IMR-90 (cell line): ENCODE measurements at regions not wholly inside any gene's neighbourhood (a gene's known extent, or its start where the extent isn't known, plus 50 kb on each side); places are given as distances from the start of the nearest gene placed in this dataset.

Experiments used
- ATAC-seq: fragments of 200-7000 bp; cut with Tn5 transposase; 2 replicates; pipeline ENCODE4 v1.9.1; 2020; ENCODE audit warnings: low read depth, mild to moderate bottlenecking, moderate library complexity
- BruUV-seq: library from RNA; stranded (reverse); fragments of 400-500 nt; replicated peaks from 2 replicates; lab custom pipeline; 2021; lab: Mats Ljungman, UMichigan
- CTCF ChIA-PET: fragments of 300-600 bp; formaldehyde crosslinking; extraction: SDS; loops from one replicate; lab custom pipeline; 2021; ENCODE audit warnings: antibody characterized with exemption; lab: Yijun Ruan, JAX
- POLR2A ChIA-PET: fragments of 300-600 bp; sonication (Branson Sonifier 250); formaldehyde crosslinking; loops from one replicate; lab custom pipeline; 2022; ENCODE audit warnings: antibody characterized with exemption; ENCODE audit not compliant: unreplicated experiment; lab: Charles Lee
- DNase-seq: peaks from one replicate; pipeline ENCODE4 v3.0.0; 2013
- H2AFZ ChIP-seq: replicated peaks from 2 replicates; pipeline ENCODE3; 2013; ENCODE audit warnings: low read length, mild to moderate bottlenecking; ENCODE audit not compliant: poor library complexity
- H2AK5ac ChIP-seq: 2 replicates; pipeline ENCODE4 v1.6.1; 2013; ENCODE audit warnings: low read depth, low read length, inconsistent platforms
- H2AK9ac ChIP-seq: replicated peaks from 2 replicates; pipeline ENCODE3; 2013; ENCODE audit warnings: mild to moderate bottlenecking, low read depth, low read length, moderate library complexity; ENCODE audit not compliant: poor library complexity
- H2BK120ac ChIP-seq: 2 replicates; pipeline ENCODE4 v1.6.1; 2013; ENCODE audit warnings: low read depth, low read length, inconsistent platforms
- H2BK15ac ChIP-seq: 3 replicates; pipeline ENCODE4 v1.6.1; 2013; ENCODE audit warnings: low read depth, low read length, inconsistent platforms
- H2BK20ac ChIP-seq: 2 replicates; pipeline ENCODE4 v1.6.1; 2013; ENCODE audit warnings: low read depth, mild to moderate bottlenecking, inconsistent platforms, low read length, moderate library complexity
- H2BK5ac ChIP-seq: 2 replicates; pipeline ENCODE4 v1.6.1; 2013; ENCODE audit warnings: mild to moderate bottlenecking, low read depth, low read length, inconsistent platforms; ENCODE audit not compliant: poor library complexity, severe bottlenecking
- H3K14ac ChIP-seq: replicated peaks from 2 replicates; pipeline ENCODE4 v1.6.1; 2013; ENCODE audit warnings: low read depth, low read length, inconsistent platforms
- H3K18ac ChIP-seq: 2 replicates; pipeline ENCODE4 v1.6.1; 2013; ENCODE audit warnings: low read depth, low read length, control low read depth
- H3K23ac ChIP-seq: 2 replicates; pipeline ENCODE4 v1.6.1; 2013; ENCODE audit warnings: low read depth, low read length, inconsistent platforms
- H3K27ac ChIP-seq: 2 replicates; pipeline ENCODE4 v1.5.1; 2013; ENCODE audit warnings: mild to moderate bottlenecking, control low read depth, low read length; ENCODE audit not compliant: insufficient read depth
- H3K27me3 ChIP-seq: 2 replicates; pipeline ENCODE4 v1.6.1; 2013; ENCODE audit warnings: low read length; ENCODE audit not compliant: control insufficient read depth, insufficient read depth
- H3K36me3 ChIP-seq: 2 replicates; pipeline ENCODE4 v1.6.1; 2013; ENCODE audit warnings: low read length, mixed read lengths; ENCODE audit not compliant: control insufficient read depth, insufficient read depth
- H3K4ac ChIP-seq: 2 replicates; pipeline ENCODE4 v1.6.1; 2013; ENCODE audit warnings: low read depth, low read length, inconsistent platforms
- H3K4me1 ChIP-seq: 2 replicates; pipeline ENCODE4 v1.6.1; 2013; ENCODE audit warnings: low read length, mixed read lengths; ENCODE audit not compliant: control insufficient read depth, insufficient read depth
- H3K4me2 ChIP-seq: 2 replicates; pipeline ENCODE4 v1.6.1; 2013; ENCODE audit warnings: low read depth, mild to moderate bottlenecking, control low read depth, low read length, moderate library complexity
- H3K4me3 ChIP-seq: 2 replicates; pipeline ENCODE4 v1.5.1; 2013; ENCODE audit warnings: low read depth, mild to moderate bottlenecking, control low read depth, low read length, moderate library complexity; ENCODE audit not compliant: insufficient read depth
- H3K56ac ChIP-seq: 2 replicates; pipeline ENCODE4 v1.6.1; 2013; ENCODE audit warnings: low read length, inconsistent platforms; ENCODE audit not compliant: insufficient read depth; ENCODE audit errors: extremely low read depth
- H3K79me1 ChIP-seq, 2 experiments: 2 replicates each; pipeline ENCODE4 v1.6.1; 2013; ENCODE audit warnings: low read length in 2 of 2, inconsistent platforms in 1 of 2, low read depth in 1 of 2
- H3K9ac ChIP-seq: 2 replicates; pipeline ENCODE4 v1.6.1; 2013; ENCODE audit warnings: low read depth, low read length, control low read depth
- H3K9me1 ChIP-seq: 2 replicates; pipeline ENCODE4 v1.6.1; 2013; ENCODE audit warnings: low read length, inconsistent platforms; ENCODE audit not compliant: insufficient read depth
- H3K9me3 ChIP-seq: 2 replicates; pipeline ENCODE4 v1.6.1; 2013; ENCODE audit warnings: low read length; ENCODE audit not compliant: control insufficient read depth, insufficient read depth
- H4K20me1 ChIP-seq: 2 replicates; pipeline ENCODE4 v1.6.1; 2013; ENCODE audit warnings: low read length, inconsistent platforms; ENCODE audit not compliant: insufficient read depth
- H4K5ac ChIP-seq: 2 replicates; pipeline ENCODE4 v1.6.1; 2013; ENCODE audit warnings: mild to moderate bottlenecking, low read depth, low read length, control low read depth
- H4K8ac ChIP-seq, 2 experiments: 2 replicates each; pipeline ENCODE4 v1.6.1; 2013; ENCODE audit warnings: low read depth in 2 of 2, low read length in 2 of 2, control low read depth in 1 of 2, inconsistent platforms in 1 of 2
- H4K91ac ChIP-seq: 2 replicates; pipeline ENCODE4 v1.6.1; 2013; ENCODE audit warnings: low read depth, low read length, inconsistent platforms; ENCODE audit not compliant: insufficient read depth
- BHLHE40 ChIP-seq: fragments of 150-350 bp; IDR thresholded peaks from 2 replicates; pipeline ENCODE4 v1.6.1; 2016; ENCODE audit warnings: mild to moderate bottlenecking, low read depth, low read length
- CEBPB ChIP-seq: IDR thresholded peaks from 2 replicates; pipeline ENCODE4 v1.6.1; 2012; ENCODE audit warnings: low read depth, low read length, improper control_type of control experiment
- CHD1 ChIP-seq: IDR thresholded peaks from 2 replicates; pipeline ENCODE4 v1.6.1; 2012; ENCODE audit warnings: low read depth, low read length, improper control_type of control experiment
- FOS ChIP-seq: fragments of 150-350 bp; IDR thresholded peaks from 2 replicates; pipeline ENCODE4 v1.6.1; 2016; ENCODE audit warnings: low read depth, low read length
- MAFK ChIP-seq: IDR thresholded peaks from 2 replicates; pipeline ENCODE4 v1.6.1; 2012; ENCODE audit warnings: low read depth, low read length, improper control_type of control experiment
- MAZ ChIP-seq: IDR thresholded peaks from 2 replicates; pipeline ENCODE4 v1.6.1; 2012; ENCODE audit warnings: low read depth, mild to moderate bottlenecking, low read length, improper control_type of control experiment, moderate library complexity, borderline replicate concordance
- MXI1 ChIP-seq: IDR thresholded peaks from 2 replicates; pipeline ENCODE4 v1.6.1; 2012; ENCODE audit warnings: low read depth, mild to moderate bottlenecking, low read length, moderate library complexity, borderline replicate concordance
- POLR2A ChIP-seq: IDR thresholded peaks from 2 replicates; pipeline ENCODE4 v1.6.1; 2012; ENCODE audit warnings: mild to moderate bottlenecking, low read depth, low read length
- RAD21 ChIP-seq: IDR thresholded peaks from 2 replicates; pipeline ENCODE4 v1.6.1; 2012; ENCODE audit warnings: low read length, improper control_type of control experiment
- RFX5 ChIP-seq: IDR thresholded peaks from 2 replicates; pipeline ENCODE4 v1.8.0; 2012; ENCODE audit warnings: low read depth, mild to moderate bottlenecking, low read length, moderate library complexity
- SMC3 ChIP-seq: fragments of 150-350 bp; IDR thresholded peaks from 2 replicates; pipeline ENCODE4 v1.6.1; 2016; ENCODE audit warnings: low read depth, mild to moderate bottlenecking, antibody characterized with exemption, low read length, moderate library complexity
- WGBS, 2 experiments: methylation state at CpG; one replicate each; pipeline versions ENCODE4 v1.1.5 to v1.1.7; 2013; ENCODE audit warnings: missing lambda C conversion rate in 2 of 2; ENCODE audit not compliant: insufficient read length in 1 of 2; ENCODE audit errors: extremely low coverage in 2 of 2; 5-methylcytosine and 5-hydroxymethylcytosine counted together
- dilution Hi-C: fragments of 300-500 bp; cut with HindIII; formaldehyde crosslinking; loops from one replicate; pipeline ENCODE4 v1.14.3; 2018; ENCODE audit warnings: low sequenced_read_pairs; ENCODE audit not compliant: unreplicated experiment
- in situ Hi-C: fragments of 300-500 bp; cut with MboI; formaldehyde crosslinking; loops from 3 replicates; pipeline ENCODE4 v1.14.3; 2019; ENCODE audit warnings: low sequenced_read_pairs, inconsistent platforms, mixed read lengths
- intact Hi-C: fragments of 100-400 bp; cut with micrococcal nuclease; formaldehyde crosslinking; loops from 2 replicates; pipeline ENCODE4 v1.10.0; 2022
- TF ChIP-seq, protein P1 (sequence below): fragments of 150-350 bp; IDR thresholded peaks from 2 replicates; pipeline ENCODE4 v1.6.1; 2016; ENCODE audit warnings: low read depth, mild to moderate bottlenecking, low read length, moderate library complexity, borderline replicate concordance
- TF ChIP-seq, protein P2 (sequence below): conservative IDR thresholded peaks from 2 replicates; pipeline ENCODE4 v1.5.1; 2012; ENCODE audit warnings: mild to moderate bottlenecking, low read depth, low read length, improper control_type of control experiment

DNA sequence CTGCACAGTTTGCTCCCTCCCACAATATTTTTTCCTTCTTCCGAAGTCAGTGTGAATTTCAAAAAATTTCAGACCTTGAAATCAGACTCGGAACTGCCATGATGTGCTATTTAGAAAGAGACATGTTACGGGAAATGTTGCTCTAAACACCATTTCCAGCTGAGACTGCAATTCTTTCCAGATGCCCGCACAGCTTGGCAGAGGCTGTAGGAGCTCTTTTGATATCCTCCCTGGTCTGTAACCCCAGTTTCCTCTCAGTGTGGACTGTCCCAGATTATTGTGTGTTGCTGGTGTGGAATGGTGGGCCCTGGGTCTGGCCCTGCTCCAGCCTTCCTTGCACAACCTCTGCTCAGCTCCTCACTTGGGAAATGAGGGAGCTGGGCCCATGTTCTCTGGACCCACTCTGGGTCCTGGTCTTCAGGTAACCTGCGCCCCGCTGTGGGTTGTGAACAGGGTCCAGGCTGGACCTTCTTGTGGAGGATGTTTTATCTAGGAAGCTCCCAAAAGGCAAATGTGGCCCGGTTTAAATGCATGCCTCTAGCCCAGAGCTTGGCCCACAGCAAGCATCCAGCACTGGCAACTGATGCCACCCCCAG lies 172.8 kb upstream of the CXCL12 start:
- no peak overlapping the region for H2AK5ac ChIP-seq
- no peak overlapping the region for H3K9ac ChIP-seq
- no peak overlapping the region for H3K4me3 ChIP-seq
- ATAC-seq (no peak), DNase-seq (no peak)
- no peaks in the 10 kb centered on the region for H3K9me1 ChIP-seq
- H3K4ac ChIP-seq, result no peak overlapping the region
- no peaks in the 10 kb centered on the region for H3K36me3 ChIP-seq
- no peak overlapping the region for H4K91ac ChIP-seq
- no peak overlapping the region for H2AK9ac ChIP-seq
- H2BK5ac ChIP-seq, result no peak overlapping the region
- no peak overlapping the region for H2AFZ ChIP-seq
- intact Hi-C loops, result no loop called here
- no peak overlapping the region for H3K18ac ChIP-seq
- no peak overlapping the region for H4K5ac ChIP-seq
- no peak overlapping the region for H4K8ac ChIP-seq
- no peaks in the 10 kb centered on the region for H4K20me1 ChIP-seq
- ChIA-PET POLR2A (no interaction called here), CTCF (no interaction called here)
- no peak overlapping the region for H3K4me2 ChIP-seq
- H3K79me1 ChIP-seq, result no peaks in the 10 kb centered on the region
- H2BK20ac ChIP-seq, result no peak overlapping the region
- H3K14ac ChIP-seq, result no peak overlapping the region
- H3K23ac ChIP-seq, result no peak overlapping the region
- no peak overlapping the region for H2BK120ac ChIP-seq
- dilution Hi-C loops, result no loop called here
- no peaks in the 10 kb centered on the region for H3K4me1 ChIP-seq
- BruUV-seq, result no TSS peak
- in situ Hi-C loops, result no loop called here
- H3K56ac ChIP-seq, result no peak overlapping the region
- 66% methylated on average over 3 of the region's 7 CpGs; no CpG with 5 or more reads in 1 of the 2 experiments for WGBS, 2 experiments
- H2BK15ac ChIP-seq, result no peak overlapping the region
- TF ChIP-seq MXI1 (no peak), POLR2A (no peak), MAFK (no peak), CEBPB (no peak), BHLHE40 (no peak), MAZ (no peak), SMC3 (no peak), RFX5 (no peak), CHD1 (no peak), FOS (no peak), RAD21 (no peak)
- TF ChIP-seq, protein P1, sequence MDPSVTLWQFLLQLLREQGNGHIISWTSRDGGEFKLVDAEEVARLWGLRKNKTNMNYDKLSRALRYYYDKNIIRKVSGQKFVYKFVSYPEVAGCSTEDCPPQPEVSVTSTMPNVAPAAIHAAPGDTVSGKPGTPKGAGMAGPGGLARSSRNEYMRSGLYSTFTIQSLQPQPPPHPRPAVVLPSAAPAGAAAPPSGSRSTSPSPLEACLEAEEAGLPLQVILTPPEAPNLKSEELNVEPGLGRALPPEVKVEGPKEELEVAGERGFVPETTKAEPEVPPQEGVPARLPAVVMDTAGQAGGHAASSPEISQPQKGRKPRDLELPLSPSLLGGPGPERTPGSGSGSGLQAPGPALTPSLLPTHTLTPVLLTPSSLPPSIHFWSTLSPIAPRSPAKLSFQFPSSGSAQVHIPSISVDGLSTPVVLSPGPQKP, result no peak
- TF ChIP-seq, protein P2, sequence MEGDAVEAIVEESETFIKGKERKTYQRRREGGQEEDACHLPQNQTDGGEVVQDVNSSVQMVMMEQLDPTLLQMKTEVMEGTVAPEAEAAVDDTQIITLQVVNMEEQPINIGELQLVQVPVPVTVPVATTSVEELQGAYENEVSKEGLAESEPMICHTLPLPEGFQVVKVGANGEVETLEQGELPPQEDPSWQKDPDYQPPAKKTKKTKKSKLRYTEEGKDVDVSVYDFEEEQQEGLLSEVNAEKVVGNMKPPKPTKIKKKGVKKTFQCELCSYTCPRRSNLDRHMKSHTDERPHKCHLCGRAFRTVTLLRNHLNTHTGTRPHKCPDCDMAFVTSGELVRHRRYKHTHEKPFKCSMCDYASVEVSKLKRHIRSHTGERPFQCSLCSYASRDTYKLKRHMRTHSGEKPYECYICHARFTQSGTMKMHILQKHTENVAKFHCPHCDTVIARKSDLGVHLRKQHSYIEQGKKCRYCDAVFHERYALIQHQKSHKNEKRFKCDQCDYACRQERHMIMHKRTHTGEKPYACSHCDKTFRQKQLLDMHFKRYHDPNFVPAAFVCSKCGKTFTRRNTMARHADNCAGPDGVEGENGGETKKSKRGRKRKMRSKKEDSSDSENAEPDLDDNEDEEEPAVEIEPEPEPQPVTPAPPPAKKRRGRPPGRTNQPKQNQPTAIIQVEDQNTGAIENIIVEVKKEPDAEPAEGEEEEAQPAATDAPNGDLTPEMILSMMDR, result no peak
- no peak overlapping the region for H3K27ac ChIP-seq
- H3K9me3 ChIP-seq, result no peaks in the 10 kb centered on the region
- H3K27me3 ChIP-seq, result peaks cover 10% of the 10 kb centered on the region
